Fibroblast of the aortic adventitia (primary cell): ENCODE measurements at regions not wholly inside any gene's neighbourhood (a gene's known extent, or its start where the extent isn't known, plus 50 kb on each side); places are given as distances from the start of the nearest gene placed in this dataset.

Experiments
- DNase-seq: peaks from one replicate; pipeline ENCODE4 v3.0.0-alpha.2; 2010; ENCODE audit warnings: low read depth
- H3K4me3 ChIP-seq: 2 replicates; pipeline ENCODE4 v1.5.1; 2011; ENCODE audit warnings: low read depth, mild to moderate bottlenecking, control low read depth, low read length, moderate library complexity
- TF ChIP-seq, protein P1 (sequence below): IDR thresholded peaks from 2 replicates; pipeline ENCODE4 v1.5.1; 2011; ENCODE audit warnings: mild to moderate bottlenecking, low read length, control low read depth, inconsistent platforms; ENCODE audit not compliant: insufficient read depth

DNA sequence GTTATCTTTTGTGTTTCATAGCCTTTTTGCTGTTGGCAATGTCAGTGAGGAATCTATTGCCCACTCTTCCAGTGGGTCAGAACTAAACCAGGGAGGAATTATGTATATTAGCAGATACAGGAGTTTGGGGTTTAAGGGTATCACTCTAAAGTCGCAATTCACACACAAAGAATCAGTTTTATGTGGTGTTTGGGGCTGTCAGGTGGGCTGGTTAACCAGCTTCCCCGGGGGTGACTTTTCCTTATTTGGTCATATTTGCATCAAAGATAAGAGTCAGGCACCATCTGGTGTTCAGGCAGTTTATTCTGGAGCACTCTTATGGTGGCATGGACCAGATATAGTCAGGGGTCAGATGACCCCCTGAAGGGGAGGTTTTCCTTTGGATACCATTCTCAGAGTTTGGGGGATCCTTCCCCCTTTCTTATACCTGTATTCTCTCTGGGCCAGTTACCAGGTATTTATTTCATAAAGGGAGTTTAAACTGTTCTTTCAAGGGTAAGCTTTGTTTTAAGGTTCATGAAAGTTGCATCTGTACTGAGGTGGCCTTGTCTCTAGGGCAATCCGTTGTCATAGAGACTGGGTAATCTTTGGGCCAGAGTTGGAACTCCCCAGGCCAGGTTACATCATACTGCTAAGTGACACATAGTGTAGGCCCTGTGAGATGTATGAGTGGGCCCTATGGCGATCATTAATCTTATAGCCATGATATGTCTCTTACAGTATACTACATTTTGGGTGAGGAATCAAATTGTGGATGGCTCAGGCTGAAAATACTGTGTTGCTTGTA, 148.2 kb downstream of the RWDD3 start:
- TF ChIP-seq, protein P1, sequence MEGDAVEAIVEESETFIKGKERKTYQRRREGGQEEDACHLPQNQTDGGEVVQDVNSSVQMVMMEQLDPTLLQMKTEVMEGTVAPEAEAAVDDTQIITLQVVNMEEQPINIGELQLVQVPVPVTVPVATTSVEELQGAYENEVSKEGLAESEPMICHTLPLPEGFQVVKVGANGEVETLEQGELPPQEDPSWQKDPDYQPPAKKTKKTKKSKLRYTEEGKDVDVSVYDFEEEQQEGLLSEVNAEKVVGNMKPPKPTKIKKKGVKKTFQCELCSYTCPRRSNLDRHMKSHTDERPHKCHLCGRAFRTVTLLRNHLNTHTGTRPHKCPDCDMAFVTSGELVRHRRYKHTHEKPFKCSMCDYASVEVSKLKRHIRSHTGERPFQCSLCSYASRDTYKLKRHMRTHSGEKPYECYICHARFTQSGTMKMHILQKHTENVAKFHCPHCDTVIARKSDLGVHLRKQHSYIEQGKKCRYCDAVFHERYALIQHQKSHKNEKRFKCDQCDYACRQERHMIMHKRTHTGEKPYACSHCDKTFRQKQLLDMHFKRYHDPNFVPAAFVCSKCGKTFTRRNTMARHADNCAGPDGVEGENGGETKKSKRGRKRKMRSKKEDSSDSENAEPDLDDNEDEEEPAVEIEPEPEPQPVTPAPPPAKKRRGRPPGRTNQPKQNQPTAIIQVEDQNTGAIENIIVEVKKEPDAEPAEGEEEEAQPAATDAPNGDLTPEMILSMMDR, result no peak
- H3K4me3 ChIP-seq, result no peak overlapping the region
- DNase-seq, result no peak

DNA sequence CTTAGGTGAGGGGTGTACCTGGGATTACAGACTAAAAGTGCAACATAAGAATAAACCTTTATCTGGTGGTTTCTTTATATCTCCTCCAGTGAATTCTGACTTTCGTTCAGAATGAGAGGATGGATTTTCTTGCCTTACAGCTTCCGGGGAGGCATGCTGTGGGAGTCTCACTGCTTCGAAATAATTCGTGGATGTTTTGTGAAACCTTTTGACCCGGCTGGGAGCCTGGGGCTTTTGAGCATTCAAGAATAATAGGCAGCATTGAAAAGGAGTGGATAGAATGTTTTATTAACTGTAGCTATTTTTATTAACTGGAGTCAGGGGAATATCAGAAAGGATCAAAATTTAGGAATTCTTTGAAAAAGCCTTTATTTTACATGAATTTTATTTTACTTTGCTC, 149.1 kb downstream of the RWDD3 start:
- H3K4me3 ChIP-seq, result no peak overlapping the region
- TF ChIP-seq, protein P1, result no peak
- DNase-seq, result no peak

DNA sequence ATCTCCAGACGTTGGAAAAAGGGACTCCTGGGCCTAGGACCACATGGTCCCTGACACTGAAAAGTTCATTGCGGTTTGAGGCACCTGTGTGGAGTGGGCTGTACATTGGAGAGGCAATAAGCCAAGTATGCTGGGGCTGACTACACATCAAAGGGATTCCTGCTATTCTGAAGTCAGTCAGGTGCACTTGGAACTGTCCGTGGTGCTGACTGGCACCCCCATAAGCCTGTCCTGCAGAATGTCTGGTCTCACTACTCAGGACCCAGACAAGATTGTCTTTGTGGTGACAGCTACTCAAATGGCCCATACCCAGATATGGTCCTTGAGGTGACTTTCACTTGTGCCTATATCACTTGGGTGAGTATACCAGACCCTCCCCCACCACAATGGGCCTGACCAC, 150.6 kb downstream of the RWDD3 start:
- peak; percentile 0 for DNase-seq
- TF ChIP-seq, protein P1, result no peak

DNA sequence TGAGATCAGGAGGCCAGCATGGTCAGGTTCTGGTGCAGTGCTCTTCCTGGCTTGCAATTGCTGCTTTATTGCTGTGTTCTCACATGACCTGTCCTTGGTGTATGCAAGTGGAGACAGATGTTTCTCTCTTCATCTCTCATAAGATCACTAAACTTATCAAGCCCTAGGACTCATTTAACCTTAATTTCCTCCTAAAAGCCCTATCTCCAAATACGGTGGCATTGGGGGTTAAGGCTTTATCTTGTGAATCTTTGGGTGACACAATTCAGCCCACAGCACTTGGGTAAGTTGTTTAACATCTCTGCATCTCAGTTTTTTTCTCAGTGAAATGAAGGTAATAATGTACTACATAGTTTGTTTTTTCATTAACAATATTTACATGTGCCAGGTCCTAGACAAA, 152.4 kb downstream of the RWDD3 start:
- TF ChIP-seq, protein P1, result no peak
- no peak overlapping the region for H3K4me3 ChIP-seq
- no peak for DNase-seq

More for the DNA sequence above, 150.6 kb downstream of the RWDD3 start:
- H3K4me3 ChIP-seq, result no peak overlapping the region

DNA sequence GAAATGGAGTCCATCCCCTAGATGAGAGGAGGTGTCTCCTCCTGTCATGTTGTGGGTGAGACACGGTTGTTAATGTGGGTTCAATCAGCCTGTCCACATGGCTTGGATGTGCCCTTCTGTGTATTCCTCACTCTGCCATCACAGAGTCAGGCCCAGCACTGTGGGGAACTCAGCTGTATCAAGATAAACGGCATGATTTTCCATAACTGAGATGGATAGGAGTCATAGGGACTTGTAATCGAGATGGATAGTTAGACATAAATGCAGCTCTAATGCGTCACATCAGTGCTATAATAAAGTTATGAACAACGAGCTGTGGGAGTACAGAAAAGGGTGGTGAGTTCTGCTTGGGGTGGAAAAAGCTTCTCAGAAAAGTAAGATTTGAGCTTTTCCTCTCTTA, 152.9 kb downstream of the RWDD3 start:
- DNase-seq, result no peak
- no peak overlapping the region for H3K4me3 ChIP-seq
- TF ChIP-seq, protein P1, result no peak

DNA sequence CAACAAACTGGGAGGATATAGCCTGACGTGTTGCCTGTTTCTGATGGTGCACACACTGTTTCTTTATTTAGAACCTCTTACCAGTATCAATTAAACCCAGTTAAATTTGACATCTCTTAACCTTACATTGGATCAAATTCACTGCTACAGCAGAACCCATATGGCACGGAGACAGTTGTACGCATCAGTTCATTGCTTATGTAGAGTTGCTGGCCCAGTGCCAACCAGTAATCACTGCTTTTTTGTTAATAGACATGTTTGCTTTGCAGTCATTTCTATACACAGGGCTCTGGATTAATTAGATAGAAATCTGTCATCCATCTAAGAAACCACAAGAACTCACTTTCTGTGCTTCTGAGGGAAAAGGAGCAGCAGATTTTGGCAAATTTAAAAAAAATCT, 154.0 kb downstream of the RWDD3 start:
- peak; percentile 0 for DNase-seq
- TF ChIP-seq, protein P1, result no peak
- H3K4me3 ChIP-seq, result no peak overlapping the region

DNA sequence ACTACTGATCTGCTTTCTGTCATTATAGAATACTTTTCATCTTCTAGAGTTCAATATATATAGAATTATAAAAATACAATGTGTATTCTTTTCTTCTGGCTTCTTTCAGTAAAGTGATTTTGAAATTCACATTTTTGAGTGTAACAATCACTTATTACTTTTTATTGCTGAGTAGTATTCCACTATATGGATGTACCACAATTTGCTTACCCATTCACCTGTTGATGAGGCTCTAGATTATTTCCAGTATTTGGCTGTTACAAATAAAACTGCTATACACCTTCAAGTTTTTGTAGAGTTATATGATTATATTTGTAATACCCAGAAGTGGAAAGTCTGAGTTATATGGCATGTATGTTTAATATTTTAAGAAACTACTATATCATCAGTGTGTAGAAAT, 159.4 kb downstream of the RWDD3 start:
- TF ChIP-seq, protein P1, result no peak
- no peak overlapping the region for H3K4me3 ChIP-seq
- no peak for DNase-seq
